ENCODE measurements at regions not wholly inside any gene's neighbourhood (a gene's known extent, or its start where the extent isn't known, plus 50 kb on each side); places are given as distances from the start of the nearest gene placed in this dataset.
"Not testable (repeated sequence)": the region's sequence is repeated elsewhere in the genome, so short reads cannot be mapped to it uniquely, and the experiment has no call there.

- Mint-ChIP-seq H3K27me3 (ENCODE audit: unreplicated experiment) (peaks cover 2% of the 10 kb centered on the region), H3K9me3 (ENCODE audit: unreplicated experiment) (no peaks in the 10 kb centered on the region), H3K27ac (ENCODE audit: unreplicated experiment) (no peak overlapping the region), H3K4me3 (ENCODE audit: unreplicated experiment) (no peak overlapping the region), H3K4me1 (ENCODE audit: low read depth, unreplicated experiment) (peaks cover 10% of the 10 kb centered on the region), H3K36me3 (ENCODE audit: unreplicated experiment) (no peaks in the 10 kb centered on the region)
- no peak for TF ChIP-seq CTCF (IDR thresholded peaks at IDR 0.05; ENCODE audit: partially characterized antibody, unreplicated experiment)
- DNase-seq = no peak
Measured at GRCh38 chr9:22217254-22217653, 208.1 kb upstream of the CDKN2B start.

- H3K27ac Mint-ChIP-seq (ENCODE audit: unreplicated experiment); H3K9me3 Mint-ChIP-seq (ENCODE audit: unreplicated experiment); H3K27me3 Mint-ChIP-seq (ENCODE audit: unreplicated experiment); DNase-seq; H3K4me1 Mint-ChIP-seq (ENCODE audit: low read depth, unreplicated experiment); H3K4me3 Mint-ChIP-seq (ENCODE audit: unreplicated experiment): not testable (repeated sequence)
- H3K36me3 Mint-ChIP-seq (ENCODE audit: unreplicated experiment) = peaks cover 11% of the 10 kb centered on the region
Measured at GRCh38 chr9:22225856-22226255, 216.8 kb upstream of the CDKN2B start.

- no peaks in the 10 kb centered on the region for H3K27me3 Mint-ChIP-seq (ENCODE audit: unreplicated experiment)
- H3K4me3 Mint-ChIP-seq (ENCODE audit: unreplicated experiment) = no peak overlapping the region
- DNase-seq = no peak
- no peaks in the 10 kb centered on the region for H3K4me1 Mint-ChIP-seq (ENCODE audit: low read depth, unreplicated experiment)
- H3K9me3 Mint-ChIP-seq (ENCODE audit: unreplicated experiment) = peaks cover 11% of the 10 kb centered on the region
- no peak for TF ChIP-seq CTCF (IDR thresholded peaks at IDR 0.05; ENCODE audit: partially characterized antibody, unreplicated experiment)
- peaks cover 17% of the 10 kb centered on the region for H3K36me3 Mint-ChIP-seq (ENCODE audit: unreplicated experiment)
- H3K27ac Mint-ChIP-seq (ENCODE audit: unreplicated experiment) = no peak overlapping the region
Measured at GRCh38 chr9:22227986-22228385, 218.6 kb upstream of the DMRTA1 start.

- TF ChIP-seq CTCF (IDR thresholded peaks at IDR 0.05; ENCODE audit: partially characterized antibody, unreplicated experiment) = no peak
- Mint-ChIP-seq H3K36me3 (ENCODE audit: unreplicated experiment) (peaks cover 17% of the 10 kb centered on the region), H3K4me1 (ENCODE audit: low read depth, unreplicated experiment) (no peaks in the 10 kb centered on the region), H3K27me3 (ENCODE audit: unreplicated experiment) (no peaks in the 10 kb centered on the region), H3K9me3 (ENCODE audit: unreplicated experiment) (peaks cover 11% of the 10 kb centered on the region), H3K4me3 (ENCODE audit: unreplicated experiment) (no peak overlapping the region), H3K27ac (ENCODE audit: unreplicated experiment) (no peak overlapping the region)
- DNase-seq = no peak
Measured at GRCh38 chr9:22228542-22228941, 218.1 kb upstream of the DMRTA1 start.

- H3K4me1 Mint-ChIP-seq (ENCODE audit: low read depth, unreplicated experiment) = no peaks in the 10 kb centered on the region
- no peak overlapping the region for H3K27ac Mint-ChIP-seq (ENCODE audit: unreplicated experiment)
- H3K36me3 Mint-ChIP-seq (ENCODE audit: unreplicated experiment) = peaks cover 17% of the 10 kb centered on the region
- no peaks in the 10 kb centered on the region for H3K27me3 Mint-ChIP-seq (ENCODE audit: unreplicated experiment)
- H3K4me3 Mint-ChIP-seq (ENCODE audit: unreplicated experiment) = no peak overlapping the region
- H3K9me3 Mint-ChIP-seq (ENCODE audit: unreplicated experiment) = peaks cover 11% of the 10 kb centered on the region
- no peak for DNase-seq
- TF ChIP-seq CTCF (IDR thresholded peaks at IDR 0.05; ENCODE audit: partially characterized antibody, unreplicated experiment) = no peak
Measured at GRCh38 chr9:22229069-22229468, 217.6 kb upstream of the DMRTA1 start.

GRCh38 chr9:22231309-22231708 is 215.3 kb upstream of the DMRTA1 start:
- not testable (repeated sequence) for H3K4me1 Mint-ChIP-seq (ENCODE audit: low read depth, unreplicated experiment); H3K9me3 Mint-ChIP-seq (ENCODE audit: unreplicated experiment); H3K4me3 Mint-ChIP-seq (ENCODE audit: unreplicated experiment)

More at GRCh38 chr9:22231309-22231708, 215.3 kb upstream of the DMRTA1 start:
- peaks cover 12% of the 10 kb centered on the region for H3K36me3 Mint-ChIP-seq (ENCODE audit: unreplicated experiment)
- not testable (repeated sequence) for H3K27me3 Mint-ChIP-seq (ENCODE audit: unreplicated experiment); DNase-seq; H3K27ac Mint-ChIP-seq (ENCODE audit: unreplicated experiment)
